Activated B cell treated with CpG ODN at 0.5 μM for 24 hours (primary cell): ENCODE measurements at regions not wholly inside any gene's neighbourhood (a gene's known extent, or its start where the extent isn't known, plus 50 kb on each side); places are given as distances from the start of the nearest gene placed in this dataset.
"Not testable (repeated sequence)": the region's sequence is repeated elsewhere in the genome, so short reads cannot be mapped to it uniquely, and the experiment has no call there.

ENCODE experiments used
- ATAC-seq: fragments of 200-7000 bp; cut with Tn5 transposase; one replicate; pipeline ENCODE4 v1.10.0; 2021; ENCODE audit warnings: low read depth, mild to moderate bottlenecking, moderate library complexity
- CTCF ChIA-PET: fragments of 350-600 bp; sonication (Branson Sonifier 250); formaldehyde crosslinking; loops from one replicate; lab custom pipeline; 2021; ENCODE audit warnings: antibody characterized with exemption; lab: Charles Lee
- POLR2A ChIA-PET: fragments of 350-600 bp; sonication (Branson Sonifier 250); formaldehyde crosslinking; loops from one replicate; lab custom pipeline; 2021; ENCODE audit warnings: antibody characterized with exemption; lab: Charles Lee
- DNase-seq: peaks from one replicate; pipeline ENCODE4 v3.0.0; 2022
- H3K27ac Mint-ChIP-seq: one replicate; pipeline ENCODE4 v1.8.0; 2020; ENCODE audit warnings: mixed read lengths
- H3K27me3 Mint-ChIP-seq: one replicate; pipeline ENCODE4 v1.8.0; 2021; ENCODE audit warnings: mixed read lengths
- H3K36me3 Mint-ChIP-seq: one replicate; pipeline ENCODE4 v1.8.0; 2021; ENCODE audit warnings: low read depth, mixed read lengths
- H3K4me1 Mint-ChIP-seq: one replicate; pipeline ENCODE4 v1.8.0; 2021; ENCODE audit warnings: mixed read lengths
- H3K4me3 Mint-ChIP-seq: one replicate; pipeline ENCODE4 v1.8.0; 2020; ENCODE audit warnings: mild to moderate bottlenecking, mixed read lengths
- H3K9me3 Mint-ChIP-seq: one replicate; pipeline ENCODE4 v1.8.0; 2020; ENCODE audit warnings: mixed read lengths
- CTCF ChIP-seq: fragments of 200-600 bp; IDR thresholded peaks from one replicate; pipeline ENCODE4 v1.8.0; 2022; ENCODE audit warnings: antibody characterized with exemption, mild to moderate bottlenecking
- intact Hi-C: fragments of 100-400 bp; cut with micrococcal nuclease; formaldehyde crosslinking; loops from one replicate; pipeline ENCODE4 v1.15.1; 2024

- ChIA-PET POLR2A (no interaction called here), CTCF (no interaction called here)
- no peaks in the 10 kb centered on the region for H3K9me3 Mint-ChIP-seq
- ATAC-seq (no peak), DNase-seq (no peak)
- no peaks in the 10 kb centered on the region for H3K36me3 Mint-ChIP-seq
- no peak overlapping the region for H3K27ac Mint-ChIP-seq
- no peaks in the 10 kb centered on the region for H3K27me3 Mint-ChIP-seq
- intact Hi-C loops, result no loop called here
- no peak for TF ChIP-seq CTCF
- H3K4me3 Mint-ChIP-seq, result no peak overlapping the region
- no peaks in the 10 kb centered on the region for H3K4me1 Mint-ChIP-seq
Measured at GRCh38 chrX:26511589-26512363, 295.8 kb downstream of the MAGEB5 start.

GRCh38 chrX:26470941-26471340 lies 255.0 kb downstream of the MAGEB5 start:
- no peak for ATAC-seq
- no peak for DNase-seq
- CTCF ChIA-PET, result no interaction called here
- Mint-ChIP-seq H3K36me3 (no peaks in the 10 kb centered on the region), H3K4me3 (no peak overlapping the region), H3K27me3 (no peaks in the 10 kb centered on the region), H3K27ac (no peak overlapping the region), H3K9me3 (peaks cover 2% of the 10 kb centered on the region), H3K4me1 (no peaks in the 10 kb centered on the region)
- no peak for TF ChIP-seq CTCF
- intact Hi-C loops, result no loop called here
- POLR2A ChIA-PET, result no interaction called here

DNA sequence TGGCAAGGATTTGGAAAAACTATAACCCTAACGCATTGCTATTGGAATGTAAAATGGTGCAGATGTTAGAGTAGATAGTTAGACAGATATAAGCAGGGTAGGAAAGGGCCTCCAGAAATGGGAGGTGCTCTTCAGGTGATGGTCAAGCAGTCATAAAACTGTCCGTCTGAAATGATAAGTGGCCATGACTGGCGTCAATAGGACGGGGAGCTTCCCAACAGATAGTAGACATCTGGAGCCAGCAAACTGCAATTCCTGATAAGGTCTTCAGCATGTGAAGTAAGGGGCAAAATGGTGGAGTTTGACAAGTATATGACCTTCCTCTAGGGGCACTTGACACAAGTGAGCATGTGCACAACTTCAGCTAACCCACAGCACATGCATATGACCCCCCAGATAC lies 250.4 kb downstream of the MAGEB5 start:
- intact Hi-C loops, result no loop called here
- Mint-ChIP-seq H3K27me3 (no peaks in the 10 kb centered on the region), H3K27ac (no peak overlapping the region), H3K9me3 (no peaks in the 10 kb centered on the region), H3K4me3 (no peak overlapping the region), H3K36me3 (no peaks in the 10 kb centered on the region), H3K4me1 (no peaks in the 10 kb centered on the region)
- no peak for DNase-seq
- ATAC-seq, result no peak
- no peak for TF ChIP-seq CTCF
- ChIA-PET CTCF (no interaction called here), POLR2A (no interaction called here)

GRCh38 chrX:26445288-26445687 lies 229.3 kb downstream of the MAGEB5 start:
- Mint-ChIP-seq H3K27ac (no peak overlapping the region), H3K4me3 (no peak overlapping the region), H3K27me3 (no peaks in the 10 kb centered on the region), H3K9me3 (peaks cover 3% of the 10 kb centered on the region), H3K4me1 (no peaks in the 10 kb centered on the region), H3K36me3 (no peaks in the 10 kb centered on the region)
- ChIA-PET POLR2A (no interaction called here), CTCF (no interaction called here)
- ATAC-seq, result no peak
- TF ChIP-seq CTCF, result no peak
- DNase-seq, result no peak
- intact Hi-C loops, result no loop called here

GRCh38 chrX:26444417-26444816 lies 228.4 kb downstream of the MAGEB5 start:
- POLR2A ChIA-PET, DNase-seq, H3K9me3 Mint-ChIP-seq, H3K27me3 Mint-ChIP-seq, ATAC-seq, intact Hi-C loops, H3K4me1 Mint-ChIP-seq, H3K4me3 Mint-ChIP-seq, H3K27ac Mint-ChIP-seq, H3K36me3 Mint-ChIP-seq, CTCF ChIA-PET: not testable (repeated sequence)

DNA sequence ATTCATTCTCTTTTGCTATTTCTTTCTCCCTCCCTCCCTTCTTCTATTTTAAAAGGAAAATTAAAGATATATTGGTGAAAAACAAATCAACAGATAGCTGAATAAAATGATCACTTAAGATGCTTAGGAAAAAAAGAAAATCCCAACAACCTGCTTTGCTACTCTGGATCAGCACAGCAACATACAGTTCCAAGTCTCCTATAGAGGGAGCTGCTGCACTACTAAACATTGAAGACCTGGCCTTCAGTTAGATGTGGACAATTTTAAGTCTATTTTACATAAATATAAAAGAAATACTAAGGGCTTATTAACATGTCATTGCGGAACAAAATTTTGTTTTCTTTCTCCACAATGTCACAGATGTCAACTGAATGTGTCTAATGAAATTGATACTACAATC lies 226.4 kb downstream of the MAGEB5 start:
- no peak overlapping the region for H3K27ac Mint-ChIP-seq
- intact Hi-C loops, result no loop called here
- POLR2A ChIA-PET, result no interaction called here
- ATAC-seq (no peak), DNase-seq (no peak)
- H3K9me3 Mint-ChIP-seq, result peaks cover 3% of the 10 kb centered on the region
- H3K4me3 Mint-ChIP-seq, result no peak overlapping the region
- H3K27me3 Mint-ChIP-seq, result no peaks in the 10 kb centered on the region
- no peaks in the 10 kb centered on the region for H3K4me1 Mint-ChIP-seq
- CTCF ChIA-PET, result no interaction called here
- no peak for TF ChIP-seq CTCF
- H3K36me3 Mint-ChIP-seq, result no peaks in the 10 kb centered on the region
